ENCODE measurements at regions not wholly inside any gene's neighbourhood (a gene's known extent, or its start where the extent isn't known, plus 50 kb on each side); places are given as distances from the start of the nearest gene placed in this dataset.
"Not testable (repeated sequence)": the region's sequence is repeated elsewhere in the genome, so short reads cannot be mapped to it uniquely, and the experiment has no call there.

DNA sequence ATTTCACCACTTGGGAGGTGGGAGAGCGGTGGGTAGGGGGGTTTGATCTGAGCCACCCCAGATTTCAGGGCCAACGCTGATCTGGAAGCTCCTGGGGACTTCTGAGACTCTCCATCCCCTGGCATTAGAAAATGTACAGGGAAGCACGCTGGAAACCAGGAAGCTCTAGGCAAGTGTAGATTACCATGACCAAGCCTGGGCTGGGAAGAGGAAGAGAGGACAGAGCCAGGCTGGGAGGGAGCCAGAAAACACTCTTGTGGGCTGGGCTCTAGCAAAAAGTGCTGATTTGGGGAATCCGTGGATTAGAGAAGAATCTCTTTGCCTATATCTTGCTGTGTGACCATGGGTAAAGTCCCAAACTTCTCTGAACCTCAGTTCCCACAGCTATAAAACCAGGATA is 236.7 kb downstream of the BCL11B start:
- H3K36me3 ChIP-seq: no peaks in the 10 kb centered on the region
- no peak for DNase-seq
- TF ChIP-seq, protein P1, sequence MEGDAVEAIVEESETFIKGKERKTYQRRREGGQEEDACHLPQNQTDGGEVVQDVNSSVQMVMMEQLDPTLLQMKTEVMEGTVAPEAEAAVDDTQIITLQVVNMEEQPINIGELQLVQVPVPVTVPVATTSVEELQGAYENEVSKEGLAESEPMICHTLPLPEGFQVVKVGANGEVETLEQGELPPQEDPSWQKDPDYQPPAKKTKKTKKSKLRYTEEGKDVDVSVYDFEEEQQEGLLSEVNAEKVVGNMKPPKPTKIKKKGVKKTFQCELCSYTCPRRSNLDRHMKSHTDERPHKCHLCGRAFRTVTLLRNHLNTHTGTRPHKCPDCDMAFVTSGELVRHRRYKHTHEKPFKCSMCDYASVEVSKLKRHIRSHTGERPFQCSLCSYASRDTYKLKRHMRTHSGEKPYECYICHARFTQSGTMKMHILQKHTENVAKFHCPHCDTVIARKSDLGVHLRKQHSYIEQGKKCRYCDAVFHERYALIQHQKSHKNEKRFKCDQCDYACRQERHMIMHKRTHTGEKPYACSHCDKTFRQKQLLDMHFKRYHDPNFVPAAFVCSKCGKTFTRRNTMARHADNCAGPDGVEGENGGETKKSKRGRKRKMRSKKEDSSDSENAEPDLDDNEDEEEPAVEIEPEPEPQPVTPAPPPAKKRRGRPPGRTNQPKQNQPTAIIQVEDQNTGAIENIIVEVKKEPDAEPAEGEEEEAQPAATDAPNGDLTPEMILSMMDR (IDR thresholded peaks at IDR 0.05; ENCODE audit: low read depth, low read length): no peak
- H3K9me3 ChIP-seq (ENCODE audit: severe bottlenecking): no peaks in the 10 kb centered on the region
- no peak overlapping the region for H3K4me3 ChIP-seq (ENCODE audit: low read depth, low read length)
- H3K27me3 ChIP-seq (ENCODE audit: insufficient read depth, low read depth, severe bottlenecking): peaks cover 92% of the 10 kb centered on the region
- H3K27ac ChIP-seq: no peak overlapping the region

DNA sequence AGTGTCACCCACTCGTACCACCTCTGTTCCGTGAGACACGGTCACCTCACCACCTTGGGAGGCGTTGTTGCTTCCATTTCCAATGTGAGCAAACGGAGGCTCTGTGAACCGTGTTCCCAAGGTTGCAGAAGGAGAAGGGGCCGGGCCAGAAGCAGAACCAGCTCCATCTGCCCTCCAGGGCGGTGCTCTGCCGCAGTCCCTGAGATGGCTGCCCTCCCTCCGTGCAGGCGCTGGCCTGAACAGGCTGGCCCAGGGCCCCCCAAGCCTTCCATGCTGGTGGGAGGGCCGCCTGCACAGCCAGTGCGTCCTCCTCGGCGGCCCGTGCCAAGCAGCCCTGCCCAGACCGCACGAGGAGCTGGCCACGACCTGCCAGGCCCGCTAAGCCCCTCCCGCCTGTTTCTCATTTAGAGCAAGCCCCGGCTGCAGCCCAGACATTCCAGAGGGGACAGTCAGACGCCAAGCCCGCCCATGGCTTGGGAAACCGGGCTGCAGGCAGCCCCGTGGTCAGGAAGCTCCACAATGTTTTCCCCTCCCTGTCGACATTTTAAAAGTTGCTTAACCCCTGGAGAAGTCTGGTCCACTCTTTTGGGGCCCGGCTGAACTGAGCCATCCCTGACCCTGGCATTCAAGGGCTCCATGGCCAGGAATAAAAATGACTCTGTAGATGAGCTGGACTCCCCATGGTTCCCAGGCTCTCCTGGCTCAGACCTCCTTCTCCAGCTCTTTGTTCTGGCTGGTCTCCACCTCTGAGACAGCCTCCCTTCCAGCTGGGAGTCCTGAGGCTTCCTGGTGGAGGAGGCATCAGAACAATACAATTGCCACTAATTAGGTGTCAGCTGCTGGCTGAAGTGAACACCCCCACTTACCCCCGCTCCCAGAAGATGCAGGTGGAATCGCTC is 236.0 kb downstream of the BCL11B start:
- TF ChIP-seq, protein P1 (IDR thresholded peaks at IDR 0.05; ENCODE audit: low read depth, low read length): no peak
- Histone ChIP-seq H3K36me3 (no peaks in the 10 kb centered on the region), H3K4me3 (ENCODE audit: low read depth, low read length) (no peak overlapping the region), H3K27me3 (ENCODE audit: insufficient read depth, low read depth, severe bottlenecking) (peaks cover 92% of the 10 kb centered on the region), H3K27ac (no peak overlapping the region), H3K9me3 (ENCODE audit: severe bottlenecking) (no peaks in the 10 kb centered on the region)
- no peak for DNase-seq

DNA sequence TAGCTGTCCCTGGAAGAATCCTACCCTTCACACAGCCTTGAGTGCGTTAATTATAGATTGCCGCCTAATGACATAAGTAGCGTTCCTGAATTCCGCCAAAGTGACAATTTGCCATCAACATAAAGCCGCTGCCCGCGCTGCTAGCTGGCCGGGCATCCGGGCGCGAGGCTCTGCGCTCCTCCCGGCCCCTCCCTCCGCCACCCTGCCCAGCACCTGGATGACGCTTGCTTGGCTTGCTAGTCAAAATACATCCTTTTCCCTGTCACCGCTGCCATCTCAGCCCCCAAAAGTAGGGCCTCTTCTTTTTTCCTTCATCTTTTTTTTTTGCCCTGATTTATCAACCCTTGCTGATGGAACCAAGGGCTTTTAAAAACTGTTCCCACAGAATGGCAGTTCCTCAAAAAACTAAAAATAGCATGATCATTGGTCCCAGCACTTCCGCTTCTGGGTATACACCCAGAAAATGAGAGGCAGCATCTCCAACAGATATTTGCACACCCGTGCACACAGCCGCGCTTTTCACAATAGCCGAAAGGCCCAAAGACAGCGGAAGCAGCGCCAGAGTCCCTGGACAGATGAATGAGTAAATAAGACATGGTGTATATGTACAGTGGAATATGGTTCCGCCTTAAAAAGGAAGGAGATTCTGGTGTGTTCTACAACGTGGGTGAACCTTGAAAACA is 235.2 kb downstream of the BCL11B start:
- no peak overlapping the region for H3K27ac ChIP-seq
- TF ChIP-seq, protein P1 (IDR thresholded peaks at IDR 0.05; ENCODE audit: low read depth, low read length): no peak
- H3K9me3 ChIP-seq (ENCODE audit: severe bottlenecking): no peaks in the 10 kb centered on the region
- DNase-seq: no peak
- H3K27me3 ChIP-seq (ENCODE audit: insufficient read depth, low read depth, severe bottlenecking): peaks cover 92% of the 10 kb centered on the region
- H3K4me3 ChIP-seq (ENCODE audit: low read depth, low read length): no peak overlapping the region
- H3K36me3 ChIP-seq: no peaks in the 10 kb centered on the region

- H3K4me3 ChIP-seq (ENCODE audit: low read depth, low read length); H3K9me3 ChIP-seq (ENCODE audit: severe bottlenecking); DNase-seq; H3K36me3 ChIP-seq; H3K27ac ChIP-seq: not testable (repeated sequence)
- H3K27me3 ChIP-seq (ENCODE audit: insufficient read depth, low read depth, severe bottlenecking): peaks cover 92% of the 10 kb centered on the region
Observed at GRCh38 chr14:99037326-99037725, 234.7 kb downstream of the BCL11B start.

- TF ChIP-seq, protein P1 (IDR thresholded peaks at IDR 0.05; ENCODE audit: low read depth, low read length): peak; percentile 25; the same call in 1 of the 2 replicates
- DNase-seq: no peak
- H3K27ac ChIP-seq: no peak overlapping the region
- no peaks in the 10 kb centered on the region for H3K9me3 ChIP-seq (ENCODE audit: severe bottlenecking)
- no peaks in the 10 kb centered on the region for H3K36me3 ChIP-seq
- no peak overlapping the region for H3K4me3 ChIP-seq (ENCODE audit: low read depth, low read length)
- peaks cover 92% of the 10 kb centered on the region for H3K27me3 ChIP-seq (ENCODE audit: insufficient read depth, low read depth, severe bottlenecking)
Observed at GRCh38 chr14:99037777-99038430, 234.1 kb downstream of the BCL11B start.

- H3K27ac ChIP-seq: no peak overlapping the region
Observed at GRCh38 chr14:99038431-99038820, 233.6 kb downstream of the BCL11B start.

More at GRCh38 chr14:99038431-99038820, 233.6 kb downstream of the BCL11B start:
- Histone ChIP-seq H3K9me3 (ENCODE audit: severe bottlenecking) (no peaks in the 10 kb centered on the region), H3K4me3 (ENCODE audit: low read depth, low read length) (no peak overlapping the region), H3K27me3 (ENCODE audit: insufficient read depth, low read depth, severe bottlenecking) (peaks cover 92% of the 10 kb centered on the region), H3K36me3 (no peaks in the 10 kb centered on the region)
- TF ChIP-seq, protein P1 (IDR thresholded peaks at IDR 0.05; ENCODE audit: low read depth, low read length): no peak
- DNase-seq: no peak
